GM18858 (cell line): ENCODE measurements at regions not wholly inside any gene's neighbourhood (a gene's known extent, or its start where the extent isn't known, plus 50 kb on each side); places are given as distances from the start of the nearest gene placed in this dataset.
"Not testable (repeated sequence)": the region's sequence is repeated elsewhere in the genome, so short reads cannot be mapped to it uniquely, and the experiment has no call there.

Source experiments
- ATAC-seq: cut with Tn5 transposase; IDR thresholded peaks from one replicate; pipeline ENCODE4 v1.9.1; 2021; ENCODE audit not compliant: unreplicated experiment

DNA sequence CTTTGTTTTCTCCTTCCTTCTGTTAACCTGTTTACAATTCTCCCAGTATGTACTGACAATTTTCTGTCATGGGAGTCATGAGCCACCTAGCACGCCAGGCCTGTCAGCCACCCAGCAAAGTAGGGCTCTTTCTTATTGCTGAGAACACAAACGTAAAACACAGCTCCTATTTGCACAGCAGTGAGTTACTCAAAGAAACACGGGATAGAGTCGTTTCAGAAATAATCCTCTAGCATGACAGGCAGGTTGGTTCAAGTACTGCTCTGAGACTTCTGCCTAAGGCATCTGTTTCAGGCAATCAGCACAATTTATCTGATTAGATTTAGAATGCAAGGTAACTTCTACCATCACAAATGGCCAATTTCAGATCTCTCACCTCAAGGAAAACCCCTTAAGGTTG lies 88.8 kb downstream of the CD24 start:
- ATAC-seq, result no peak

DNA sequence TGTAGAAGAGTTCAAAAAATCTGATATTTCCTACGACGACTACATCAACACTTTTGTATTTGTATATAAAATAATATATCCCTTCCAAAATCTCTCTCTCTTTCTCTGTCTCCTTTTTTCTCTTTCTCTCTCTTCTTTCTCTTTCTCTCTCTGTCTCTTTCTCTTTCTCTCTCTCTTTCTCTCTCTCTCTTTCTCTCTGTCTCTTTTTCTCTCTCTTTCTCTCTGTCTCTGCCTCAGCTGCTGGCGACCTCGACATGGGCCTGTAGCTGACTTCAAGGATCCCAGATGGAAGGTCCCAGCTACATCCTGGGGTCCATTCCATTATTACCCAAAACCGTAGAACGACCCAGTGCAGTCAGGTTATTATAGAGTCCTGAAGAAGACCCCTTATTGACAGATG lies 90.0 kb downstream of the CD24 start:
- ATAC-seq, result no peak

DNA sequence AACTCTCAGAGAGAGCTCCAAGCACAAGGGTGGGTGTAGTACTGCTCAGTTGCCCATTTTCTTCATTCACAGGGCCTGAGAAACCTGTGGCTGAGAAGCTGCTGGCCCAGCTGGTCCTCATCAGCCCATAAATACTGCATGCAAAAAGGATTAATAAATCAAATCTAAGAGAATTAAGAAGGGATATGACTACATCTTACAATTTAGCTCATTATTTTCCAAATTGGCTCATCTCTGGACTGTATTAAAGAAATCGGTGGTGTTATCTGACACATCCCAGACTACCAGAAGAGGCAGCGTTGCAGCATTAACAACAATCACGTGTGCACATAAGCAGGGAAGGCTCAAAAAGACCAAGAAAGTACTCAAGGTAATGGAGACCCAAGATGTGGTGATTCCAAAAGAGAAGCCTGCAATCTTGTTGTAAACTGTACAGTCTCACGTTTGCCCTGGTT lies 90.7 kb downstream of the CD24 start:
- ATAC-seq, result no peak

DNA sequence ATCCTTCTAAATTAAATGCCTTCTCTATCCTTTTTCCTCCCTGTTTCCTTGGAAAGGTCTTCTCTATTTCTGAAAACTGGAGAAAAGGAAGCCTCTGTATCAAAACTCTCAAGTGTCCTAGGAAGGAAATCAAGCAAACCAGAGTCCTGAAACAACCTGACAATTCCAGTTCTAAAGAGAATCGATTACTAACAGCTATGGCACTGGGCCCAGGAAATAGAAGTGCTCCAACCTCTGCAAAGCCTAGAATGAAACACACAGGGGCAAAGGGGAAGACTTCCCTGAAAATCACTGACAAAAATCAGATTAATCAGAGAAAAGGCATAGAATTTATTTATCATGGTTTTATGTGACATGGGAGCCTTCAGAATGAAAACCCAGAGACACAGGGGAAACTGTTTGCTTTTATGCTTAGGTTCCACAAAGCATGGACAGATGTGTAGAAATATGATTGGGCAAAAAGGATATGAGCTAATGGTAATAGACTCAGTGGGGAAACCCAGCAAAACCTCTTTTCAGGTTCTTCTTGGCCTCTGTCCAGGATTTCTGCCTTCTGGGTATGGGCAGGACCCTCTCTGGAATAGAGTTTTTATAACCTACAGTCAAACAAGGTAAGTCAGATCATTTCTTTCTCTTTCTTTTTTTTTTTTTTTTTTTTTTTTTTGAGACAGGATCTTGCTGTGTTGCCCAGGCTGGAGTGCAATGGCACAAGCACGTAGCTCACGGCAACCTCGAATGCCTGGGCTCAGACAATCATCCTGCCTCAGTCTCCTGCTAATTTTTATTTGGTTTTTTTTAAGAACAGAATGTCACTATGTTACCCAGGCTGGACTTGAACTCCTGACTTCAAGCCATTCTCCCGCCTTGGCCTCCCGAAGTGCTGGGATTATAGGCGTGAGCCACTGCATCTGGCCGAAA lies 91.7 kb downstream of the CD24 start:
- no peak for ATAC-seq

DNA sequence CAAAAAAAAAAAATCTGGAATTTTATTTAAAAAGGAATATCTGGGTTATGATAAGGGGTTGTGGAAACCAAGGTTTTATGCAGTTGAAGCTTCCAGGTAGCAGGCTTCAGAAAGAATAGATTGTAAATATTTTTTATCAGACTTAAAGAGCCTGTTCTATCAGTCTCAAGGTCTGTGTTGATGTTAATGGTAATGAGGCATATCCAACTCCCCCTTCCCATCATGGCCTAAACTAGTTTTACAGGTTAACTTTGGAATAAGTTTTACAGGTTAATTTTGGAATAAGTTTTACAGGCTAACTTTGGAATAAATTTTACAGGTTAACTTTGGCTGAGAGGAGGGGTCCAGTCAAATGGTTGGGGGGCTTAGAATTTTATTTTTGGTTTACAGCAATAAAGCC lies 92.4 kb downstream of the CD24 start:
- no peak for ATAC-seq

DNA sequence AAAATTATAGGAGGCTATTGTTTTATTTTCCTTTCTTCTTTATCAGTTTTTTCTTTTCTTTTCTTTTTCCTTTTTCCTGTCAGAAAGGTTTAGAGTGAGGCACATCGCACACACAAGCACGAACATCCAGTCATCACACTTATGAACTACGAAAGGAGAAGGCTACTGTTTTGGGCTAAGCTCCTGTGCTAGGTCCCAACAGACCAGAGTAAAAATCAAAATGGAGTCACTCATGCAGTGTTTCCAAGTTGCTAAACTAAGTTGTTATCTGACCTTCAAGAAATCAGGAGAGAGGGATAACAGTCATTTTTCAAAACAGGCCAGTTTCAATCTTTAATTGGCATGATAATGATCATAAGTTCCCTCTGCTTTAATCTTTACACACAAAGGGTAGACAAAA lies 93.6 kb downstream of the CD24 start:
- ATAC-seq, result no peak

DNA sequence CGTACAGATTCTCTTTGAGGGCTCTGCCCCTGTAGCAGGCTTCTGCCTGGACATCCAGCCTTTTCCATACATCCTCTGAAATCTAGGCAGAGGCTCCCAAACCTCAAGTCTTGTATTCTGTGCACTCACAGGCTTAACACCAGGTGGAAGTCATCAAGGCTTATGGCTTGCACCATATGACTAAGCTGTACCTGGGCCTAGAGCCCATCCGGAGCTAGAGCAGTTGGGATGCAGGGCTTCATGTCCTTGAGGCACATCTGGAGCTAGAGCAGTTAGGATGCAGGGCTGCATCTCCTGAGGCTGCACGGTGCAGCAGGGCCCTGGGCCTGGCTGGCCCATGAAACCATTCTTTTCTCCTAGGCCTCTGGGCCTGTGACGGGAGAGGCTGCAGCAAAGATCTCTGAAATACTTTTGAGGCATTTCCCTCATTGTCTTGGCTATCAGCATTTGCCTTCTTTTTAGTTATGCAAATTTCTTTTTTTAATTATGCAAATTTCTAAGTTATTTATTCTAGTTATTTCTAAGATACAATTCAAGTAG lies 98.7 kb downstream of the CD24 start:
- ATAC-seq, result no peak

DNA sequence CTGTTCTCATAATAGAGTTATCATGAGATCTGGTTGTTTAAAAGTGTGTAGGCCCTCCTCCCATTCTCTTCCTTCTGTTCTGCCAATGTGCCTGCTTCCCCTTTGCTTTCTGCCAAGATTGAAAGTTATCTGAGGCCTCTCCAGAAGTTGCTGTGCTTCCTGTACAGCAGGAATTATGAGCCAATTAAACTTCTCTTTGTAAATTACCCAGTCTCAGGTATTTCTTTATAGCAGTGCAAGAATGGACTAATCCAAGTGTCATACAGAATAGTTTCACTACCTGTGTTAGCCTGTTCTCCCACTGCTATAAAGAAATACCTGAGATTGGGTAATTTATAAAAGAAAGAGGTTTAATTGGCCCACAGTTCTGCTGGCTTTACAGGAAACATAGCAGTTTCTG lies 100.0 kb downstream of the CD24 start:
- no peak for ATAC-seq

DNA sequence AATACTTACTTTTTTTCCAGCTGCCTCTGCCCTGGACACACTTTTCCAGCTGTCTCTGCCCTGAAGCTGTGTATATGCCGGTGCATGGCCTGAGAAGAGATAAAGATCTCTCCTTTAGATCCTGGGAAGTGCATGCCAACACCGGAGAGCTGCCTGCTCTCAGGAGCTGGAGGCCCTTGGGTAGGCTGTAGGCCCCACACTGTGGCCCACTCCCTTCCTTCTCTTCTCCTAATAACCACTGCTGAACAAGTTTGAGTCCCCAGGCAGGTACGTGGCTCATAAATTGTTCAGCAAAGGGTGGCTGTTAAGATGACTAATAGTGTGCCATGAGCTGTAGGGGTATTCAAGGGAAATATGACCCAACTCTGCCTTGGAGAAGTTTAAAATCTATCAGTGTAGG lies 102.5 kb downstream of the CD24 start:
- ATAC-seq, result no peak

DNA sequence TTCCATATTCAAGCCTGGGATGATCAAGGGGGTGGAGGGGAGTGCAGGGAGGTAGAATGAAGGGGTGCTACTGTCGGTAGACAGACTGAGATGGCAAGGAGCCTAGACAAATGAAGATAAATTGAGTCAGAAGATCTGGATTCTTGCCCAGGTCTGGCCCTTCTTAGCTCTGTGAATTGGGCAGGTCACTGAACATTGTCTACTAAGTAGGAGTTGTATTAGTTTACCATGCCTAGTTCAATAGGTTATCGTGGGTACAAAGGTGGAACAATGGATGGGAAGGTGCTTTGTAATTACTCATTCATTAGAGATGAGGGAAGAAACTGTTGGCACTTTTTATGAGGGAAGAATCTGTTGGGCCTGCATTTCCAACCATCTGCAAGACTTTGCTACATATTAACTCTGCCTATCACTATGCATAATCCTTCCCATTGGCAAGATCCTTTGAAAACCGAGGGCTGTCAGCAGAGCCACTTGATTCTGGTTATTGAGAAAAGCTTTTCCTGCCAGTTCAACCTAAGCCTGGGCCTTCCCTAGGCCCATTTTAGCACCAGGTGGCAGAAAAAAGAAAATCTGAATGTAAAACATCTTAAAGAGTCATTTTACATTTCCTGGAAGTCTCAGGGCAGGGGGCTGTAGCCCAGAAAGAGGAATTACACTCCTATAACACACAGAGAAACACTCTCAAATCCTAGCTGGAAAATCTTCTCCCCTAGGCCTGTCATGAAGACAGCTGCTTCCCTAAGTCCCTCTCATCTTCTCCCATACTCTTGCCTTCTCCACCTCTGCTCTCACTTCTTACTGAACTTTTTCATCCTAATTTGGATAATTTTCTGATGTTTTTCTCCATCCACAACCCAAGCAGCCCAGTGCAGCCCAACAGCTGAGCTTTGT lies 103.5 kb downstream of the CD24 start:
- no peak for ATAC-seq

DNA sequence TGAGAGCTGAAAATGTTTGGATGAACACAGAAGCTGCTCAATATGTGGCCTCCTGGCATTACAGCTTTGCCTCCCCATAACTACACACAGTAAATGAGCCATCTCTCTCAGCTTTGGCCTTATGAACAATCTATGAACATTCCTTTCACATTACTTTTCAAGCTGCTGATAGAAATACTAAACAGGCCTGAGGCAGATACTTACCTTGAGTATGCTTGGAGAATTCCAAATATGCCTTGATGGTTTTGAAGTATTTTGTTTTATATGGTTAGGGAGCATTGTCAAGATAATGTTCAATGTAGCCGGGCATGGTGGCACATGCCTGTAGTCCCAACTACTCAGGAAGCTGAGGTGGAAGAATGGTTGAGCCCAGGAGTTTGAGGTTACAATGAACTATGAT lies 104.5 kb downstream of the CD24 start:
- no peak for ATAC-seq

DNA sequence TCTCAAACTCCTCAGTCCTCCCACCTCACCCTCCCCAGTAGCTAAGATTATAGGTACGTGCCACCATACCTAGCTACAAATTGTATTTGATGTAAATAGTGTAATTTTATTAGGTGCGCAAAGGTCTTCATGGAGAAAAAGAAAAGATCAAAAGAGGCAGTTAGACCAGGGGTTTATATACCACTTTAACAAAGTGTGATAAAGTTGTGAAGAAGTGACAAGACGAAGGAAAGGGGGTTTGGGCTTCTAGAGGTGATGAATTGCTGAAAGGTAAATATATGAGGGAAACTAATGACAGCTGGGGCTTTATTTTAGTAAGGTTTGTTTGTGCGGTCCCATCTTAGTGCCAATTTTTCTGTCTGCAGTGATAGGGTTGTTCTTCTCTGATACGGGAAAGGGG lies 105.3 kb downstream of the CD24 start:
- ATAC-seq, result no peak

DNA sequence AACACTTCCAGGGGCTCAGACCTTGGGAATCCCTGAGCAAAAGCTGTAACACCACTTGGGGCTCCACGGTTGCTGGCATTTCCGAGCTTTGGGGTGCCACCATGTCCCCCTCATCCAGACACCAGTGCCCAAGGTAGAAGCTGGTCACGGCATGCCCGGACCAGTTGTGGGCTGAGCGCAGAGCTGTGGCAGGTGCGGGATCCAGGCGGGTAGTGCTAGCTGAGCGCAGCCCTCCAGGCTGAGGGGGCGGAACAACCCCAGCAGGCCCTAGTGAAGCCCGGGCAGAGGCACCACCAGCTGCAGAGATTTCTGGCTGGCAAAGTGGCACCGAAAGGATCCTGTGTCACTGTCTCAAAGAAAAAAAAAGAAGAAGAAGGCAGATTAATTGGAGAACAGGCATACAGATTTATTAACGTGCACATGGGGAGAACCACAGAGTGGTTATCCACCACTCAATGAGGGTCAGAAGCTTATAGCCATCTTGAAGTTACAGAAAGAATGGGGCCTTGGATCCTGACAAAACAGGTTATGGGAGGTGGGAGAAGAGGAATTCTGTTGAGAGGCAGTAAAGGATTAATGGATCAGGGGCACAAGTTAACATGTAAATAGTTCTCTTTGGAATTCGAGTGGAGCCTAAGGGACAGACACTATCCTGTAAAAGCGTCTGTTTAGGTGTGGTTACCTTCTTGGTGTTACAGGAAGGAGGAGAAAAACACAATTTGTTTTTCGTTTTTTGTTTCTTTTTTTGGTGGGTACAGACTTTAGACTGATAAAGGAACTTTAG lies 107.5 kb downstream of the CD24 start:
- no peak for ATAC-seq

DNA sequence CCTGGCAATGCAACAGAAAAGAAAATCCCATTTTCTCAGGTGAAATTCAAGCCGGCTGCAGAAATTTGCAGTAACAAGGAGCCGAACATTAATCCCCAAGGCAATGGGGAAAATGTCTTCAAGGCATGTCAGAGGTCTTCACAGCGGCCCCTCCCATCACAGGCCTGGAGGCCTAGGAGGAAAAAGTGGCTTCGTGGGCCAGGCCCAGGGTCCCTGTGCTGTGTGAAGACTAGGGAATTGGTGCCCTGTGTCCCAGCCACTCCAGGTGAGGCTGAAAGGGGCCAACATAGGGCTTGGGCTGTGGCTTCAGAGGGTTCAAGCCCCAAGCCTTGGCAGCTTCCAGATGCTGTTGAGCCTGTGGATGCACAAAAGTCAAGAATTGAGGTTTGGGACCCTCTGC lies 111.7 kb downstream of the CD24 start:
- ATAC-seq, result no peak

DNA sequence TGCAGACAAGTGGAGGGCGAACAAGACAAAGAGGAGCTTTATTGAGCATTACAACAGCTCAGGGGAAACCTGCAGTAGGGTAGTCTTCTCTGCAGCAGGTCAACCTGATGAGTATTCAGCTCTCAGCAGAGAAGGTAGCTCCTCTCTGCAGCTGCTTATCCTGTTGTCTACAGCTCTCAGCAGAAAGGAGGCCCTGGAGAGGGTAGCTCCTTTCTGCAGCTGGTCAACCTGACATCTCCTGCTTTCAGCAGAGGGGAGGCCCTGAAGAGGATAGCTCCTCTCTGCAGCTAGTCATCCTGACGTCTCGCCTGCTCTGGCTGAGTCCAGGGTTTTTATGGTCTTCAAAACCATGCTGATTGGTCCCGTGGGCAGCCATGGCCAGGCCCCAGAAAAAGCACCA lies 113.6 kb downstream of the CD24 start:
- ATAC-seq, result no peak

DNA sequence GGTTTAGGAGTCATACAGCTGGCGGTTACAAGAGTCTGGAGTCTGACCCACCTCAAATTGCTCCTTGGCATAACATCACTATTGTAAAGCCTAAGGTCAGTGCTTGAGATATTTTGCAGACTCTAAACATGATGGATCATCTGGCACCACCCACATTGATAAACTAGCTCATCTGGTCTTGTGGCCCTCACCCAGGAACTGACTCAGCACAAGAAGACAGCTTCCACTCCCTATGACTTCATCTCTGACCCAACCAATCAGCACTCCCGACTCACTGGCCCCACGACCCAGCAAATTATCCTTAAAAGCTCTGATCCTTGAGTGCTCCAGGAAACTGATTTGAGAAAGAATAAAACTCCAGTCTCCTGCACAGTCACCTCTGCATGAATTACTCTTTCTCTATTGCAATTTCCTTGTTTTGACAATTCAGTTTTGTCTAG lies 115.9 kb downstream of the CD24 start:
- no peak for ATAC-seq

DNA sequence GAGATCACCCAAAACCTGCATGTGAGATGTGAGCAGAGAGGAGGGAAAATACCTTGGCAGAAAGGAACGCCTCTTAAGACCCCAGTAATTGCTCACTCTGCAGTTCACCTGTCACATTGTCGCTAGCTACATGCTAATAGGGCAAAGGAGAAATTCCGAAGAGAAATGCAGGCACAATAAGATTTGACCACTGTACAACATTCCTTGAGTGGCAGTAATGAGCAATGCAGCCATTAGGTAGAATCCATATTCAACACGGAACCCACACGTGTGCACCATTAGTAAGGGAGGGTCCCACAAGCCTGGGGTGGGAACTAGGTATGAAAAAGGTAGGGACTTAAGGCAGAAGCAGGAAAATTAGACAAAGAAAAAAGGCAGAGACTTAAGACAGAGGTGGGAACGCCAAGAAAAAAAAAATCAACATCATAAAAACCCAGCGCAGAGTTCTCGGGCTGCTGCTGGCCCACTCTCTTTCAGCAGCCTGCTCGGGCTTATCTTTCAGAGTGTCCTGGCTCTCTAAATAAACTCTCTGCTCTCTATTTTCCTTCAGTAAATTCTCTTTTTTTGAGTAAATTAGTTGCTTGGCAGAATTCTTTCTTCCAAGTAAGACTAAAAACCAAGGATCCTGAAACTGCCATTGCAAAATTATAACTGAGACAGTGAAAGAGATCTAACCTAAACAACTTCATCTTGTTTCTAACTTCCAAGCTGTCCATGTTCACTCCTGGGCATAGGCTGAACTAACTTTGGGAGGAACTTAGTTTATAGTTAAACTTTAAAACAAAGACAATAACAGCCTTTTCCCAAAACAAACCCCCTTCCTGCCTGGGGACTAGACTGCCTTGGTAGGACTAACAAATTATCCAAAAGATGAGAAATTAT lies 116.5 kb downstream of the CD24 start:
- no peak for ATAC-seq

DNA sequence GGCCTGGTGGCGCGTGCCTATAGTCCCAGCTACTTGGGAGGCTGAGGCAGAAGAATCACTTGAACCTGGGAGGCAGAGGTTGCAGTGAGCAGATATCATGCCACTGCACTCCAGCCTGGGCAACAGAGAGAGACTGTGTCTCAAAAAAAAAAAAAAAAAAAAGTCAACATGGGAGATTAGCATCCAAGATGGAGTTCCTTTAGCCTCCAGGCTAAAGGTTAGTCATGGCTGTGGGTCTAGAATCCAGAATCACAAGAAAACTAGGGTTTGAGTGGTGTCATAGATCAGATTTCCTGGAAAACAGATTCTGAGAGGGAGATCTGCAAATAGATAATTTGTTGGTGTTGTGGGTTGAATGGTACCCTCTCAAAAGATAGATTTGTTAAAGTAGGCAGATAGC lies 117.2 kb downstream of the CD24 start:
- ATAC-seq, result not testable (repeated sequence)

DNA sequence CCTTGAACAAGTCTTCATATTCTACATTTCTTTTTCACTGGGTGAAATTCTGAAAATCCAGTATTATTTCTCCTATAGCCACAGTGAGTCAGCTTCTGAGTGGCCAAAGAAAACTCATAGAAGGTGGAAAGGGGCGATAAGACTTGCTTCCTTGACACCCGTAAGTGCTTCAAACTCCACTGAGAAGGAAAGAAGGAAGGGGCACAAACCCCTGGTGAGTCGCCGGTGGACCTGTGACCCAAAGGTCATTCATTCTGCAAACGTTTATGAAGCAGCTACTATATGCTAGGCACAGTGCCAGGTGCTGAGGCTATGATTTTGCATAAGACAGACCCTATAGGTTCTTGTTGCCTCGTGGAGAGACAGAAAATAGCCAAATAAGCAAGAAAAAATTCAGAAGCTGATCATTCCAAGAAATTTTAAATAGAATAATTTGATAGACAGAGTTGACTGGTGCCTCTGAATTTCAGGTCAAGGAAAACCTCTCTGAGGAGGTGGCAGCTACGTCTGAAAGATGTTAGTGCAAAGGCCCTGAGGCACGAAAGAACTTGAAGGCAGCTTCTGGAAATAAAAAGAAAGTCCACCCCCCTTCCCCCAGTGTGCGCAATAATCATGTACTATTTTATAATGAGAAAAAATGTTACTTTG lies 118.2 kb downstream of the CD24 start:
- ATAC-seq, result no peak
